ENCODE measurements at regions not wholly inside any gene's neighbourhood (a gene's known extent, or its start where the extent isn't known, plus 50 kb on each side); places are given as distances from the start of the nearest gene placed in this dataset.

GRCh38 chr5:172540099-172540870 lies 86.0 kb upstream of the SH3PXD2B start:
- ATAC-seq: no peak
- TF ChIP-seq CREB5 (CRISPR knock-in tag; IDR thresholded peaks at IDR 0.05; ENCODE audit: low read depth) (no peak), ZNF565 (CRISPR knock-in tag; conservative IDR thresholded peaks at IDR 0.05; ENCODE audit: low read depth) (no peak), SNAI2 (CRISPR knock-in tag; IDR thresholded peaks at IDR 0.05) (no peak), CSRNP3 (CRISPR knock-in tag; IDR thresholded peaks at IDR 0.05) (no peak)

- no peak for TF ChIP-seq ZNF565 (CRISPR knock-in tag; conservative IDR thresholded peaks at IDR 0.05; ENCODE audit: low read depth)
- no peak for ATAC-seq
Observed at GRCh38 chr5:172535108-172535445, 80.8 kb upstream of the SH3PXD2B start.

GRCh38 chr5:172534229-172535107 lies 80.1 kb upstream of the SH3PXD2B start:
- ATAC-seq: peak; percentile 49
- no peak for TF ChIP-seq ZFP30 (CRISPR knock-in tag; IDR thresholded peaks at IDR 0.05)
- TF ChIP-seq ARNTL (CRISPR knock-in tag; IDR thresholded peaks at IDR 0.05; ENCODE audit: borderline replicate concordance, low read depth): no peak
- no peak for TF ChIP-seq ZNF70 (CRISPR knock-in tag; IDR thresholded peaks at IDR 0.05)
- no peak for TF ChIP-seq ESRRG (CRISPR knock-in tag; IDR thresholded peaks at IDR 0.05)
- no peak for TF ChIP-seq ZFP3 (CRISPR knock-in tag; IDR thresholded peaks at IDR 0.05)
- no peak for TF ChIP-seq ZNF565 (CRISPR knock-in tag; conservative IDR thresholded peaks at IDR 0.05; ENCODE audit: low read depth)

- TF ChIP-seq ZFP30 (CRISPR knock-in tag; IDR thresholded peaks at IDR 0.05) (no peak), ZNF8 (CRISPR knock-in tag; IDR thresholded peaks at IDR 0.05) (no peak), CSRNP3 (CRISPR knock-in tag; IDR thresholded peaks at IDR 0.05) (no peak), BACH2 (CRISPR knock-in tag; IDR thresholded peaks at IDR 0.05; ENCODE audit: borderline replicate concordance) (no peak), ZNF70 (CRISPR knock-in tag; IDR thresholded peaks at IDR 0.05) (no peak), TCF4 (CRISPR knock-in tag; IDR thresholded peaks at IDR 0.05; ENCODE audit: borderline replicate concordance) (no peak), ZFP3 (CRISPR knock-in tag; IDR thresholded peaks at IDR 0.05) (no peak), GLIS3 (CRISPR knock-in tag; IDR thresholded peaks at IDR 0.05) (no peak), ZC3H10 (CRISPR knock-in tag; IDR thresholded peaks at IDR 0.05) (no peak), CSDC2 (CRISPR knock-in tag; IDR thresholded peaks at IDR 0.05) (no peak), OSR1 (CRISPR knock-in tag; IDR thresholded peaks at IDR 0.05) (no peak), CREB5 (CRISPR knock-in tag; IDR thresholded peaks at IDR 0.05; ENCODE audit: low read depth) (no peak), SNAI2 (CRISPR knock-in tag; IDR thresholded peaks at IDR 0.05) (no peak), POU6F1 (CRISPR knock-in tag; IDR thresholded peaks at IDR 0.05; ENCODE audit: borderline replicate concordance, low read depth) (no peak), PPARA (CRISPR knock-in tag; IDR thresholded peaks at IDR 0.05; ENCODE audit: borderline replicate concordance) (no peak), ISL1 (CRISPR knock-in tag; IDR thresholded peaks at IDR 0.05) (no peak)
- ATAC-seq: peak; percentile 36; the same call in 2 of the 3 replicates
Observed at GRCh38 chr5:172533399-172534228, 79.3 kb upstream of the SH3PXD2B start.

Data from SK-N-SH treated with all-trans-retinoic acid at 6 μM for 48 hours (cell line).